SKM-1 treated with dmso at 0.1 percent for 144 hours (cell line): ENCODE measurements at regions not wholly inside any gene's neighbourhood (a gene's known extent, or its start where the extent isn't known, plus 50 kb on each side); places are given as distances from the start of the nearest gene placed in this dataset.
"Not testable (repeated sequence)": the region's sequence is repeated elsewhere in the genome, so short reads cannot be mapped to it uniquely, and the experiment has no call there.

Source experiments
- DNase-seq: peaks from one replicate; lab custom pipeline; 2025; ENCODE audit not compliant: unreplicated experiment; lab: John Stamatoyannopoulos, UW

DNA sequence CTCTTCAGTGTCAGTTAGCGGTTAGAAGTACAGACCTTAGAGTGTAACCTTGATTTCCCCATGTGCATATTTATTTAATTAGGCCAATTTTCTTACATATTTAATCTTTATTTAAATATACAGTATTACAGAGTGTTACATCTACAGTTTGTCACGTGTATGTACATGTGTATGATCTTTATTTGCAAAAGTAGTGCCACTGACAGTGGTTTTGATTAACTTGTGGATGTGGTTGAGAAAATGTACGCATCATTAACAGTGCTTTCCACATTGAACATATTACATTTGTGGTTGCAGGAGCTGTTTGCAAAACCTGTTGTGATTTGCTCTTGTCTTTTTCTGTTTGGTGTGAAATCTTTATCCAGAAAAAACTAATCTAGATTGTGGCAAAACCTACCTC is 535.5 kb downstream of the FLRT2 start:
- no peak for DNase-seq

- DNase-seq = not testable (repeated sequence)
These were observed 534.7 kb downstream of the FLRT2 start for GRCh38 chr14:86064595-86064994.

- no peak for DNase-seq
These were observed 527.2 kb downstream of the FLRT2 start for GRCh38 chr14:86057018-86057667.

DNA sequence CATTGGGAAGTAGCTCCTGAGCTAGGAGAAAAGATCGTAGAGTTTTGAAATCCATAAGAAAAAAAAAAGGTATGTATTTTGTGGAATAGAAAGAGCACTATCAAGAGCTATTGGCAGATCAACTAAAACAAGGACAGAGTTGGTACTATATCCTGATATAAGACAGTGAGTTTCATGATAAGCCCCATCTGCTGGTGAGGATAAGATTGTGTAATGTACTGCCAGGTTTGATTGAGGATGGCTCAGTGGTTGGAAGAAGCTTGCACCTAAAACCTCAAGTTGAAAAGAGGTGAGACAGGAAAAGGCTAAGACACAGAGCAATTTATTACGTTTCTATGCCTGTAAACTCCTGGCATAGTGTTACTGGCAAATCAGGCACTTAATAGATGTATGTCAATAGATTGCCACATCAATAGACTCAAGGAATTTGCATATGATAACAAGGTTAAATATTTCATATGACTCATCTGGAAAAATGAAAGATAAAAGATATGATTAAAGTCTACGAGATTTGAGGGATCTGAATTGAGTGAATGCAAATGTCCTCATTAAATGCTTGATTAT is 525.6 kb downstream of the FLRT2 start:
- no peak for DNase-seq

DNA sequence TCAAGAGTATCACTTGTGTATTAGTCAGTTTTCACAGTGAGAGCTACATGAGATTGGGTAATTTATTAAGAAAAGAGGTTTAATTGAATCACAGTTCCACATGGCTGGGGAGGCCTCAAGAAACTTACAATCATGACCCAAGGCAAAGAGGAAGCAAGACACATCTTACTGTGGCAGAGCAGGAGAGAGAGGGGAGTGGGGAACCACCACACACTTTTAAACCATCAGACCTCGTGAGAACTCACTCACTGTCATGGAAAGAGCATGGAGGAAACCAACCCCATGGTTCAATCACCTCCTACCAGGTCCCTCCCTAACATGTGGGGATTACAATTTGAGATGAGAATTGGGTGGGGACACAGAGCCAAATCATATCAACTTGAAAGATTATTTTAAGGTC is 522.9 kb downstream of the FLRT2 start:
- DNase-seq = no peak

DNA sequence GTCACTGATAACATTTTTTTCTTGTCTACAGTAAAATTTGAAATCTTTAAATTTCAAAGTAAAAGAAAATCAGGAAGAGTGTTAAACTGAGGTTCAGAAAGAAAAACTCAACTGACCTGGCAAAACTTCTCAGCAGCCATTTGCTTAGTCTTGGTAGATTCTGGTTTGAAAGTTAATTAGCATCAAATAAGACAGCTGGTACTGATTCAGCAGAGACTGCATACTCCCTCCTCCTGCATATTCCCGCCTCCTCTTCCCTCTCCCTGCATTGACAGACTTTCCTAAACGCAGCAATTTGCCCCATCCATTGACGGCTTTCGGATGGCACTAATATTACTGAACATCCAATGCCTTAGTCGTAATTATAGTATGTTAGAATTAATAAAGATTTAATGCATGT is 520.8 kb downstream of the FLRT2 start:
- no peak for DNase-seq

DNA sequence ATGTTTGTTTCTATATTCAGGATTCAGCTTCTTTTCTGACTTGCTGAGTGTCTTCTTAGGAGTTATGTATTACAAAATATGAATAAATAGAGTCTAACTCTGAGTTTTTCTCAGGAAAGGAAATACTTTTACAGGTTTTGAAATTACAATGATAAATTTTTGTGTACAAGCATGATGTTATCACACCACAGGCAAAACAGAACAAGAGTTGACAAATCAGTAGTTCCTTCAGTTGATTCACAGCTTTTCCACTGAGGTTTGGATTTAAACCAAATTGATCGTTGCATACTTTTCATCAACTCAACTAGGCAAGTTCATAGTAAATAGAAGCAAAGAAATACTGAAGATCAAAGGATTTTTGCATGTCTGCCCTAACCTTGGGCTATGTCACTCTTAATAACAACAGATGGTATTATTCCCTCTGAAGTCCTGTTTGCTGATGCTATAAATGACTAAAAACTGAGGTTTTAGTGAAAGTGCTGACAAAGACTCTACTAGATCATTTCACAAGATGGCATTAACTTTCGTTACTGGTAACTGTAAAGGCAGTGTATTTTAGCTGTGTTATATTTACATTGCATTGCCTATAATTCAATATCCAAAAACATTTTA is 520.2 kb downstream of the FLRT2 start:
- no peak for DNase-seq

DNA sequence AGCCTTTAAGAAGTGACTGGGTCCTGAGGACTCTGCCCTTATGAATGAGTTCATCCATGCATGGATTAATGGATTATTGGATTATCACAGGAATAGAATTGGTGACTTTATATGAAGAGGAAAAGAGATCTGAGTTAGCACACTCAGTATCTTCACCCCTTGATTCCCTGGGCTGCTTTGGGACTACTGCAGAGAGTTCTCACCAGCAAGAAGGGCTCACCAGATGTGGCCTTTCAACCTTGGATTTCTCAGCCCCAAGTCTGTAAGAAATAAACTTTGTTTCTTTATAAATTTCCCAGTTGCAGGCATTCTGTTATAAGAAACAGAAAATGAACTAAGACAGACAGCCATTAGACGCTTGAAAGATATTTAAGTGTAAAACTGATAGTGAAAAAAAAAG is 509.2 kb downstream of the FLRT2 start:
- no peak for DNase-seq

DNA sequence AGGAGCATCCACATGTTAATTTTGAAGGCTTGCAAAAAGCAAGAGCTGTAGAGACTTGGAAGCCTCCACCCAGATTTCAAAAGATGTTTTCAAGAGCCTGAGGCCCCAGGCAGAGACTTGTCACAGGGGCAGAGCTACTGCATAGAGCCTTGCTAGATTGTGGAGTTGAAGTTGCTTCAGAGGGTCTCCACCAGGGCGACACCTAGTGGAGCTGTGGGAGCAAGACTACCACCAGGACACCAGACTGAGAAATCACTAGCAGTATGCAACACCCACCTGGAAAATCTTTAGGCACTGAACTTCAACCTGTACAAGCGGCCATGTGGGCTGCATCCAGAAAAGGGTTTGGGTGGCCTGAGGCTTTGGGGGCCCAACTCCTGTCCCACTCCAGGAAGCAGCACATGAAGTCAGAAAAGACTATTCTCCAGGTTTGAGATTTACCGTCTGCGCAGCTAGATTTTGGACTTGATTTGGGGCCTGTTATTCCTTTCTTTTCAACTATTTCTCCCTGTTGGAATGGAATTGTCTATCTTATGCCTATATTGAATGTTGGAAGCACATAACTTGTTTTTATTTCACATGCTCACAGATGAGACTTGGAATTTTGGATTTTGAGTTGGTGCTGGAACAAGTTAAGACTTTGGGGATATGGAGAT is 508.6 kb downstream of the FLRT2 start:
- peak; percentile 16 for DNase-seq

DNA sequence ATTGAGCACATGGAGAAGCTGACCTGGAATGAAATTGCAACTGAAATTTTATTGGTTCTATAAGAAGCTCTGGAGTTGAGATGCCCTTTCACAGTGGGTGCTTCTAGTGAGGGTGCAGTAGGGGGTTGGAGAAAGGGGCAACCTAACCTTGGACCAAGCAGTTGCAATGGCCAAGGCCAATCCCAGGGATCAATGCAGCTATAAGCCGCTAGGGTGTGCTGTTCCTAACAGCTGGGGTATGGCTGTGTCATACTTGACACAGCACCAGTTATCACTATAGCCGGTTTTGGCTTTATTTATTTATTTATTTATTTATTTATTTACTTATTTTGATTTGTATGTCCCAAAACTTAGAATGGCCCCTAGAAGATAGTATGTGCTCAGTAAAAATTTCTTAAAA is 505.9 kb downstream of the FLRT2 start:
- no peak for DNase-seq

DNA sequence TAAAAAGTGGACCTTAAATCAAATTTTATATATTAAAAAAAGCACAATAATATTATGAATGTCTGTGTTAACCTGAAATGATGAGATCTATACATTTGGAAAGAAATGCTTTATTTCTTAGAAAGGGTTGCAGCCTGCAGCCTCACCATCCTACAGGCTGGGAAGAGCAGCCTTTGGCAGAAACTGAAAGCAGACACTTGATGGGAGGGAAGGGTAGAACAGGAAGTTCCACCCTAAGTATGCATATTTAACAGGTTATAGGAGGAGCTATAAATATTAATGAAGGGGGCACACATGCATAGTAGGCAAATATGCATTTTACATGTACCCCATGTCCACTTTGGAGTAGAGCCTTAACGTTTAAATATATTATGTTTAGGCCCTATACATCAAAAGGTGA is 498.0 kb downstream of the FLRT2 start:
- no peak for DNase-seq

- DNase-seq = no peak
These were observed 497.2 kb downstream of the FLRT2 start for GRCh38 chr14:86027144-86027543.

GRCh38 chr14:86022031-86022629 is 492.2 kb downstream of the FLRT2 start:
- DNase-seq = no peak

- DNase-seq = no peak
These were observed 490.9 kb downstream of the FLRT2 start for GRCh38 chr14:86020841-86021240.

DNA sequence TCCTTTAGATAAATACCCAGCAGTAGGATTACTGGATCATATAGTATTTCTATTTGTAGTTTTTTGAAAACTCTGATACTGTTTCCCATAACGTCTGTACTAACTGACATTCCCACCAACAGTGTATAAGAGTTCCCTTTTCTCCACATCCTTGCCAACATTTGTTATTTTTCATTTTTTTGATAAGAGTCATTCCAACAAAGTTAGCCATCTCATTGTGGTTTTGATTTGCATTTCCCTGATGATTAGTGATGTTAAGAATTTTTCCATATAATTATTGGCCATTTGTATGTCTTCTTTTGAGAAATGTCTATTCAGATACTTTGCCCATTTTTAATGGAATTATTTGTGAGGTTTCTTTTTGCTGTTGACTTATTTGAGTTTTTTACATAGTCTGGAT is 486.0 kb downstream of the FLRT2 start:
- DNase-seq = no peak

GRCh38 chr14:86015511-86015910 is 485.6 kb downstream of the FLRT2 start:
- DNase-seq = no peak

GRCh38 chr14:86013641-86014040 is 483.7 kb downstream of the FLRT2 start:
- DNase-seq = no peak

DNA sequence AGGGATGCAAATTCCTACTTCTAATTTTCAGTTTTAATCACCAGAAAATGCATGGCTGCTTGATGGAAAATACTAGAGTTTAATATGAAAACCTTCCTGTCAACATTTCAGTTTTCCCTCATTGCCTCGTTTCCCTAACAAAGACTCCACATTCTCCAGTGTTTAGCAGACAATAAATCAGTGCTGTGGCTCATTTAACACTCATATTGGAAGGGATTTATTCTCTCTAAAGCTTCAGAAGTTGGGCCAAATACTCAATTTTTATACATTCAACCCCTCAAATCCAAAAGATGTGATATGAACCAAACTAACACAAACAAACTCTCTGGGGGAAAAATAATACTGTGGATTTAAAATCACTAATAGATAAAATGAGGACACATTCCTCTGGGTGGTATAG is 482.5 kb downstream of the FLRT2 start:
- no peak for DNase-seq

DNA sequence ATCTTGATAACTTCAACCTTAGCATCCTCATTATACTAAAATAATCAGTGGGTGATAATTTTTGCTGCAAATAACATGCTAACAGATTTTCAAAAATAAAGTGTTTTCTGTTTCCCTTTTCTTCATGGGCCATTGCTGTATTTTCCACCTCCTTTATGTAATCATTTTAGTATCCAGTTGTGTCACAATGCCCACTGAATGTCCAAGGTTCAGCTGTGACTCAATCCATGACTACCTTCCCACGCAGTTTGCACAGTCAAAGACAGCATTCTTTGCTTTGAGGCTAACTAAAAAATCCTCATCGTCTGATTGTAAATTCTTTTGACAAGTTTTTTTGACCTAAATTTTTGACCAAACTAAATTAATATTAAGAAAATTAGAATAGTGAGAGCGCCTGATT is 474.1 kb downstream of the FLRT2 start:
- DNase-seq = no peak

GRCh38 chr14:85996551-85996950 is 466.6 kb downstream of the FLRT2 start:
- no peak for DNase-seq

- DNase-seq = no peak
These were observed 461.2 kb downstream of the FLRT2 start for GRCh38 chr14:85991156-85991555.

- no peak for DNase-seq
These were observed 458.0 kb downstream of the FLRT2 start for GRCh38 chr14:85987907-85988306.
